LHCN-M2 (cell line): ENCODE measurements at regions not wholly inside any gene's neighbourhood (a gene's known extent, or its start where the extent isn't known, plus 50 kb on each side); places are given as distances from the start of the nearest gene placed in this dataset.
"Not testable (repeated sequence)": the region's sequence is repeated elsewhere in the genome, so short reads cannot be mapped to it uniquely, and the experiment has no call there.

Experiments
- DNase-seq: peaks from one replicate; pipeline ENCODE4 v3.0.0-alpha.2; 2012; ENCODE audit warnings: low read depth

DNA sequence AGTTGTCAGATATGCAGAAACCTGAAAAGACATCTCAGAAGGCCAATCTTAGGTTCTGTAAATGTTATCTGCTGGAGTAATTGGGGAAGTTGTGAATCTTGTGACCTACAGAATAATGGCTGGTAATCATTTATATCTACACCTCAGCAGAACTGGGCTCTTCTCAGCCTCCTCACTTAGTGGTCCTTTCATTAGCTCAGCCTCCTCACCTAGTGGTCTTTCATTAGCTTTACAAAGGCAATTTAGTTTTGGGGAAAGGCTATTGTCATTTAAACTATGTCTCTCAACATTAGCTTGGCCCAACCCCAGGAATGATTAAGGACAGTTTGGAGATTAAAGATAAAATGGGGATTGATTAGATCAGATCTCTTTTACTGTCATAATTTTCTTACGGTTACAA lies 284.2 kb upstream of the SGCD start:
- no peak for DNase-seq

DNA sequence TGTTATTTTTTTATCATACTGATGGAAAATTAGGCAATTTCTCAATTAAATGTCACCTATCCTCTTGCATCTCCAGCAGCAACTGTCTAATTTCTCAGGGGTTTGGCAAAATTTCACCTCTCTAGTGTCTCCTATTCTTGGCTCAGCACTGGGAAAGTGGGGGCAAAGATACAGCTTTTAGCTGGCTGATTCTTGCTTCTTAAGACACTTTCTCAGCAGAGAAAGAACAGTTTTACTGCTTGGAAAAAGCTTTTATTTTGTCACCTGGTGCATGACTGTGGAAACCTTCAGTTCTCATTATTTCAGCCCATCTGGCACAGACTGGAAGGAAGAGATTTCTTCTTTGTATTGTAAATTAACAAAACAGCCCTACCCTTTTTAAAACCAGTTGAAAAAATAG lies 283.6 kb upstream of the SGCD start:
- DNase-seq, result no peak

DNA sequence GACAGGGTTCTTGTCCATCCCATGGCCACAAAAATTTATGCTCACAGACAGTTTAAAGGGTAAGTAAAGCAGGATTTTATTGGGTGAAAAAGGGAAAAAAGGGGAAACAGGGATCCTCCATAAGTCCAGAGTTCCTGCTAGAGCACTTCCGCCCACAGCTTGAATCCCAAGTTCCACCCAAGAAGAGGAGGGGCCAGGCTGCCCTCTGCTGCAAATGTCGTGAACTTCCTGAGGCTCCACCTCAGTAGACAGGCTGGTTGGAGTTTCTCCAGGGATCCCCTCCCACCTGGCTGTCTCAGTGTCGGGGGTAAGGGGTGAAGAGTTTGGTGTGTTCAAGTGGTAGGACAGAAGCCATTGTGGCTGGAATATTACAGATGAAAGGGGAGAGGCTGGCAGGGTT lies 275.0 kb upstream of the SGCD start:
- DNase-seq, result no peak

- no peak for DNase-seq
Observed at GRCh38 chr5:156052656-156053055, 274.3 kb upstream of the SGCD start.

DNA sequence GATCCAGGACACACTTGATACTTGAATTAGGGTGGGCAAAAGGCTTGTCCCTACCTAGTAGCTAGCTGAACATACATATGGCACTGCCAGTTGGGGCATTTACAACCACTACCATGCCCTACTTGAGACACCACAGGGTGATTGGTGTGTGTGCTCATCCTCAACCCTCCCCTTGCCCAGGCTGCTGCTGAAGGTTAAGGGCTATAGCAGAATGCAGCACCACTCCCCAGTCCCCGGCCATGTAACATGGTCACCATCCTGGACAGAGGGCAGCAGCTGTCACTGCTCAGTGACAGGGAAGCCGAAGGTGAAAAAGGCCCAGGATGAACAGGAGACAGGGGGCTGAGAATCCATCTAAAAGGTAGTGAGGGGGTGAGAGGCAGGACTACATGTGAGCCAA lies 273.9 kb upstream of the SGCD start:
- no peak for DNase-seq

DNA sequence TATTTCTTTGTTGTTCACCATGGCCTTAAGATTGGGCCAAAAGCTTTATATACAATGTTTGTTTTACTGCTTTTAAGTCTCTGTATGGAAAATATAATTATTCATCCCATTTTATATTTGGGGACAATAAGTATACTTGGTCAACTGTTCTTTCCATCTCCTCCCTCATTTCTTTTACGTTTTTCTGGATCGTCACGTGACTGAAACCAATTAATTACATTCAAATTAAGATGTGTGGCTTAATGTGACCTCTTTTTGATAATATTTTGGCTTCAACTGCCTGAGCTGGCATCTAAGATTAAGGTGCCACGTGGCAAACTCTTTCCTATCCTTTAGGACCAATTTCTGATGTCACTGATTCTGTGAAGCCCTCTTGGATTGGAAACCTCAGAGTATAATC lies 250.1 kb upstream of the SGCD start:
- DNase-seq, result no peak

GRCh38 chr5:156087577-156088110 lies 239.3 kb upstream of the SGCD start:
- no peak for DNase-seq

GRCh38 chr5:156089955-156090940 lies 236.7 kb upstream of the SGCD start:
- not testable (repeated sequence) for DNase-seq

DNA sequence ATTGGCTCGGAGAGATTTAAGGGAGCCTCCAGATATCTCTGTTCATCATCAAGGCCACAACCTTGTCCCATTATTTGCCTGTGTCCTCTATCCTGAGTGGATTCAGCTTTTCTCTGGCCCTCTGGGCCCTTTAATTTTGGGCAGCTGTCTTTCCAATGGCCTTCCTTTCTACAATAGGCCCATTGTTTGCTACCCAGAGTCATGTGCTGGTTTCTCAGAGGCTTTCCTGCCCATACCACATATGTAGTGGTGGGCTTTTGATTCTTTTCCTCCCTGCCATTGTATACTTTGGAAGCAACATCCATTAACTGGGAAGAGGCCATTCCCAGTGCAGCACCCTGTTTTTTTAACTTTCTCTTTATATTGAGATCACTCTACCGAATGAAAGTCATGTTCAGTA lies 233.9 kb upstream of the SGCD start:
- no peak for DNase-seq

GRCh38 chr5:156094001-156094400 lies 233.0 kb upstream of the SGCD start:
- no peak for DNase-seq

DNA sequence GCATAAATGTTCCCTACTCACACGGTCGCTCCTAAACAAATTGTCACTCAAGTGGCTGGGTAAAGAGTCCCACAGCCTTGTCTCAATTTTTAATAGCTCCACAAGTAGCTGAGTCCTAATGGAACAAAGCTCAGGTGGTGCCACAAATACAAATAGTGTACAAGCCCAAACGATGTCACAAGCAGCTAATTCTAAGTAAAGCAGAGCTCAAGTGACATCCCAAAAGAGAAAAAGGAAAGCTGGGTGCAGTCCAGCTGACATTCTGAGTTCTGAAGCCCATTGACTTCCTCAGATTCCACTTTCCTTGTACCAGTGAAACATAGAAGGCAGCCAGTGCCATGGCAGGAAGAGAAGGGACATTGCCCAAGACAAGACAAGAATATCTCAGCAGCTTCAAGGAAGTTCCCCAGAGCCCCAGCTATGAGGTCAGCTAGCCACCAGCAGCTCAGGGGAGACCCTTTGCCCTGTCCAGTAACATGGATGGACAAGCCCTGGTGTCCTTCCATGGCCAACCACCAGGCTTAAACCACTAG lies 231.2 kb upstream of the SGCD start:
- DNase-seq, result no peak

DNA sequence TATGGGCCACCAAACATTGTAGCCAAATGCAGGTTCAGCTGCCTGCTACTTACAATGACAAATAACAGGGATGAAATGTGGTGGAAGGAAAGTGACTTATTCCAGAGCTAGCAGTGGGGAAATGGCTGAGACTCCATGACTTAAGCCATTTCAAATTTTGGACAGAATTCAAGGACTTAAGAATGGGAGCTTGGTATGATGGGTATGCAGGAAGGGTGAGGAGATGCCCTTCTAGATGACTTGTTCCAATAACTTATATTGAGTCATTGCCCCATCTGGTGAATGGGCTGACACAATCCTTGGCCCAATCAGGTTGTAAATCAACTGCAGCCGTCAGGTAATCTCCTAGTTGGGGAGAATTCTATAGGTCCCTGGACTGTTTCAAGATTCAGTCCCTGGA lies 230.7 kb upstream of the SGCD start:
- no peak for DNase-seq

- DNase-seq, result no peak
Observed at GRCh38 chr5:156103155-156103885, 223.6 kb upstream of the SGCD start.

DNA sequence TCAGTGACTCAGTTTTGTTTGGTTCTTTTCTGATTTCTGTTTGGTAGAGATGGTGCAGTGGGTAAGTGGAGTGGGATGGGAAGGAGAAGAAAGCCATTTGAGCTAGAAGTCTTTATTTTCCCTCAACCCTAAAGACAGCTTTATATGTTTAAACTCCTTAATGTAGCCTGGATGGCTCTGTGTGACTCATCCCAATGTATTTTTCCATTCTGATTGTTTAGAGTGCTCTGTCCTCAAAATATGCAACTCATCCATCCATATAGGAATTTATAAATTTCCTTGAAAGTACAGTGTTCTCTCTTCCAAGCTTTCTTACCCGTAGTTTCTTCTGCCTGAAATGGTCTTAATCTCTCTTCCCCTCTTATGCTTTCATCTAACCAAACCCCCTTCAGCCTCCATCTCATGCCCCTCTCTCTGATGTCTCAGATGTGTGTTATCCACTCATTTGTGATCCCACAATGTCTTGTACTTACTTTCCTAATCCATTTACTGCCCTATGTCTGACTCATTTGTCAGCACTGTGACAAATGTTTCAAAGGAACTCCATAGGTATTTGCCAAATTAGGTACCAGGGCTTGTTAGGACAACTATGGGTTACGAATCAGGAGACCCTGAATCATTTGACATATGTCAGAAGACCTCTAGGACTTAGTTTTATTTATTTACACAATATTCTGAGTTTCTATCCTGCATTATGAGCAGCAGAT lies 217.5 kb upstream of the SGCD start:
- DNase-seq, result no peak

DNA sequence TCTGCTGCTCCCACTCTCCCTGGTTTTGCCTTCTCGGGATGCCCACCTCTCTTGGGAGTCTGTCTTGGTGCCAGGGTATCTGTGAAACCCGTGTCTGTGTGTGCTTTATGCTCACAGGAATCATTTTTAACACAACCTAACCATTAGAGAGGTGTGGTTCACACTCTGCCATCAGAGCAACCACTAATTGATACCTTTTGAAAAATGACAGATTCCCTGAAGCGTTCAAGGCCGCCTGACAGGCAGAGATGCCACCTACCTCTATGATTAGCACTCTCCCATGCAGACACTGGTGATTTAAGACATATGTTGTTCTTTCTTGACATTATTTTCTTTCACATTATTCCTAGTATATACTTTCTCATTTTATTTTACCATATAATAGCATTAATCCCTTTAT lies 207.3 kb upstream of the SGCD start:
- no peak for DNase-seq

DNA sequence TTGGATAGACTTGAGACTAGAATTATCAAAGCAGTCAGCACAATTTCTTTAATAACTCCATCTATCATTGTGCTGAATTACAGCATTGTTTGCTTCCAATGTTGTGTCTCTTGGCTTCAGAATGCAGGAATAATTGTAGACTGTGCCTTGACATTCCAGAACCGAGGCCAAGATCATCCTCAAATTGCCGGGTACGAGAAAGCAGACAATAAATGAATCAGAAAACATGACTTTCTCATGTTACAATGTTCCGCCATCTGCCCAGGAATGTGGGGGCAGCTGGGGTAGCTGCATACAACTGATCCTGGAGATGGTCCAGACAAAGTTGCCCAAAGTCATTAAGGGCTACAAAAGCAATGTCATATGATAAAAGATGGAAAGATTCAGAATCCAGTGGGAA lies 206.2 kb upstream of the SGCD start:
- DNase-seq, result no peak

- DNase-seq, result no peak
Observed at GRCh38 chr5:156121234-156121633, 205.7 kb upstream of the SGCD start.

DNA sequence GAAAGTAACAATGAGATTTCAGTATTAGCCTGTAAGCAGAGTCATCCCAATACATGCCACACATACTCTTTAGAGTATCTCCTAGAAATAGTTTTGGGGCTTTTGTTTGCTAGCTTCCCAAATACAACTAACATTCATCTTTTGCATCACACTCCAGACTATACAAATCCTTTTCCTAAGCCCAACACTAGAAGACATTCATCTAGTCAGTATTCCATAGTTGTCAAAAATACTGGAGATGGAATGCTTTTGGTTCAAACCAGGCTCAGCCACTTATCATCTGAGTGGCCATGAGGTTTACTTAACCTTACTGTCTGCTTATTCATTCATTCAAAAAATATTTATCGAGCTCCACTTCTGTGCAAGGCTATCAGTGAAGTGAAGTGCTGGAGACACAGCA lies 205.1 kb upstream of the SGCD start:
- no peak for DNase-seq

DNA sequence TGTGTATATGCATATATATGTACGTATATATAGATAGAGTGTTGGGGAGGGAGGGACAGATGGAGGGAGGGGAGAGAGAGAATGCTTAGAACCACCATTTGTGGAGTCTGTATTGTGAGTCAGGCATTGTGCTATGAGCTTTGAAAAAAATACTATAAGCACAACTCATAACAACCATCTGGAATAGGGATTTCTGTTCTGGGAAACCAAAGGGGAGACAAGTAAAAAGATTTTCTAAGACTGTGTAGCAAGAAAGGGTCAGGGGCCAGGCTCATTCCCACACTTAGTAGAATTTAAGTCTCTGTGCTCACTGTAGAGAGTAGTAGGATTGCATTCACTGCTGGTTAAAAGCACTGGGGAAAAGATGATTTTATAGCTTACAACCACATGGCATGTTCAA lies 202.3 kb upstream of the SGCD start:
- DNase-seq, result no peak

DNA sequence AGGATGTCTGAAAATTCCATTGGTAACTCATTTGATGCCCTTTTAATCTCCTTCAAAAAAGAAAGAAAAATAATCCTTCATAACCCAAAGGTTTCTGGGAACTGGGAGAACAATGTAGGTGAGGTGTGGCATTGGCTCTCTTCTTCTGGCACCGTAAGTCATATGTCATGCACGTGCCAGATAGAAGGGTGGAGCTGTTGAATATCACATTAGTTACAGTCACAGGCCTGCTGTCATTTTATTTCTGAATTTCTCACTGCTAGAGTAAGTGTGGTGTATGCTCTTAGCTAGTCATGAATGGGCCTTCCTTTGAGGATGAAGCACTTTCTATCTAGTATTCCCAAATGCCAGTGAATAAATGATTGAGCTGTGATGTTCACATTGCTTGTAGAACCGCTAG lies 201.8 kb upstream of the SGCD start:
- DNase-seq, result no peak

GRCh38 chr5:156126716-156127115 lies 200.2 kb upstream of the SGCD start:
- DNase-seq, result no peak

- DNase-seq, result no peak
Observed at GRCh38 chr5:156128026-156128425, 198.9 kb upstream of the SGCD start.
